GM23338 (cell line): ENCODE measurements at regions not wholly inside any gene's neighbourhood (a gene's known extent, or its start where the extent isn't known, plus 50 kb on each side); places are given as distances from the start of the nearest gene placed in this dataset.

Experiments used
- EZH2phosphoT487 ChIP-seq: fragments of 200-600 bp; sonication (generic); IDR thresholded peaks from one replicate; pipeline ENCODE4 v1.8.1; 2018; ENCODE audit warnings: antibody characterized with exemption; ENCODE audit not compliant: unreplicated experiment
- POLR2AphosphoS5 ChIP-seq: IDR thresholded peaks from 2 replicates; pipeline ENCODE4 v1.6.1; 2016; ENCODE audit warnings: antibody characterized with exemption, low read depth
- TF ChIP-seq, protein P1 (sequence below), 2 experiments: fragments of 200-600 bp in 1 of 2; sonication (generic) in 1 of 2; conservative IDR thresholded peaks; 2 replicates each; pipeline versions ENCODE4 v1.5.1 to v1.6.1; 2016 to 2017; ENCODE audit warnings: antibody characterized with exemption in 2 of 2, low read depth in 2 of 2, mild to moderate bottlenecking in 2 of 2, moderate library complexity in 1 of 2

DNA sequence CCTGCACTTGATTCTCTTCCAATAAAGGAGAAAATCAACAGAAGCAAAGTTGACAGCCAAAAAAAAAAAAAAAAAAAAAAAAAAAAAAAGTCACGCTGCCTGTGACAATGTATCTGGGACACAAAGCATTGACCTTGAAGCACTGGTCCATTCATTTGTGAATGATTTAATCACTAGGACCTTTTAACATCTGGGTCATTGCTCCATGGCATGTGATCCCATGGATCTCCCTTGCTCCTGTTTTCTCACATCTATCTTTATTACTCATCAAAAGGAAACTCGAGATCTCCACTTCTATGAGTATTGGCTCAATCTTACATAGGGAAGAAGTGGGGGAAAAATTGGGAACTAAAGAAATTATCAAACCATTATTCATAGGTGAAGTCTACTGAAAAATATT, 89.6 kb upstream of the SMIM30 start:
- TF ChIP-seq POLR2AphosphoS5 (no peak), EZH2phosphoT487 (no peak)
- TF ChIP-seq, protein P1, sequence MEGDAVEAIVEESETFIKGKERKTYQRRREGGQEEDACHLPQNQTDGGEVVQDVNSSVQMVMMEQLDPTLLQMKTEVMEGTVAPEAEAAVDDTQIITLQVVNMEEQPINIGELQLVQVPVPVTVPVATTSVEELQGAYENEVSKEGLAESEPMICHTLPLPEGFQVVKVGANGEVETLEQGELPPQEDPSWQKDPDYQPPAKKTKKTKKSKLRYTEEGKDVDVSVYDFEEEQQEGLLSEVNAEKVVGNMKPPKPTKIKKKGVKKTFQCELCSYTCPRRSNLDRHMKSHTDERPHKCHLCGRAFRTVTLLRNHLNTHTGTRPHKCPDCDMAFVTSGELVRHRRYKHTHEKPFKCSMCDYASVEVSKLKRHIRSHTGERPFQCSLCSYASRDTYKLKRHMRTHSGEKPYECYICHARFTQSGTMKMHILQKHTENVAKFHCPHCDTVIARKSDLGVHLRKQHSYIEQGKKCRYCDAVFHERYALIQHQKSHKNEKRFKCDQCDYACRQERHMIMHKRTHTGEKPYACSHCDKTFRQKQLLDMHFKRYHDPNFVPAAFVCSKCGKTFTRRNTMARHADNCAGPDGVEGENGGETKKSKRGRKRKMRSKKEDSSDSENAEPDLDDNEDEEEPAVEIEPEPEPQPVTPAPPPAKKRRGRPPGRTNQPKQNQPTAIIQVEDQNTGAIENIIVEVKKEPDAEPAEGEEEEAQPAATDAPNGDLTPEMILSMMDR (conservative IDR thresholded peaks at IDR 0.05; ENCODE audit: low read depth in 2 of 2) = no peak
